ENCODE measurements at regions not wholly inside any gene's neighbourhood (a gene's known extent, or its start where the extent isn't known, plus 50 kb on each side); places are given as distances from the start of the nearest gene placed in this dataset.
"Not testable (repeated sequence)": the region's sequence is repeated elsewhere in the genome, so short reads cannot be mapped to it uniquely, and the experiment has no call there.

DNA sequence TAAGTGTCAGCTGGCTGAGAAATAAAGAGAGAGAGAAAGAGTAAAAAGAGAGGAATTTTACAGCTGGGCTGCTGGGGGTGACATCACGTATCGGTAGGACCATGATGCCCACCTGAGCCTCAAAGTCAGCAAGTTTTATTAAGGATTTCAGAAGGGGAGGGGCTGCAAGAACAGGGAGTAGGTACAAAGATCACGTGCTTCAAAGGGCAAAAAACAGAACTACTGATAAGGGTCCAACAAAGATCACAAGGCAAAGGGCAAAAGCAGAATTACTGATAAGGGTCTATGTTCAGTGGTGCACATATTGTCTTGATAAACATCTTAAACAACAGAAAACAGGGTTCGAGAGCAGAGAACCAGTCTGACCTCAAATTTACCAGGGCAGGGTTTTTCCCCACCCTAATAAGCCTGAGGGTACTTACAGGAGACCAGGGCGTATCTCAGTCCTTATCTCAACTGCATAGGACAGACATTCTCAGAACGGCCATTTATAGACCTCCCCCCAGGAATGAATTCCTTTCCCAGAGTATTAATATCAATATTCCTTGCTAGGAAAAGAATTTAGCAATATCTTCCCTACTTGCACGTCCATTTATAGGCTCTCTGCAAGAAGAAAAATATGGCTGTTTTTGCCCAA, 128.3 kb upstream of the PZP start:
- DNase-seq (ENCODE audit: low spot score), result not testable (repeated sequence)

DNA sequence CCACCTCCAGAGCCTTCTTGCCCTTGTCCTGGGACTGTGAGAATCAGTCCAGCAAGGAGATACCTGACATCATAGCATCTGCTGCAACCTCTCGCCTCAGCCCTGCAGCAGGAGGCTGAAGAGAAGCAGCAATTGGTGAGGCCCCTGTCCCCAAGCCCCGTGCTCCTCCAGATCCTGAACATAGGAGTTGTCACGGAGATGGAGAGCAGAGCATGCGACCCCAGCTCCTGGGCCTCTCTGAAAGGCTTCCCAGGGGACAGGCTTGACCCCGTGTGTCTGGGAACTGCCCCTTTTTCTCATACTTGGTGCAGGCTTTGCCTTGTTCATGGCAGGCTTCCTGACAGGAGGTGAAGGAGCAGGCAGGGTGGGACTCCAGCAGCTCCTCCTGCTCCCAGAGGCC, 127.7 kb upstream of the PZP start:
- DNase-seq (ENCODE audit: low spot score), result no peak

- no peak for DNase-seq (ENCODE audit: low spot score)
Measured at GRCh38 chr12:9334964-9335363, 126.8 kb upstream of the PZP start.

- DNase-seq (ENCODE audit: low spot score), result no peak
Measured at GRCh38 chr12:9334041-9334692, 126.0 kb upstream of the PZP start.

GRCh38 chr12:9333161-9333560, 125.0 kb upstream of the PZP start:
- no peak for DNase-seq (ENCODE audit: low spot score)

DNA sequence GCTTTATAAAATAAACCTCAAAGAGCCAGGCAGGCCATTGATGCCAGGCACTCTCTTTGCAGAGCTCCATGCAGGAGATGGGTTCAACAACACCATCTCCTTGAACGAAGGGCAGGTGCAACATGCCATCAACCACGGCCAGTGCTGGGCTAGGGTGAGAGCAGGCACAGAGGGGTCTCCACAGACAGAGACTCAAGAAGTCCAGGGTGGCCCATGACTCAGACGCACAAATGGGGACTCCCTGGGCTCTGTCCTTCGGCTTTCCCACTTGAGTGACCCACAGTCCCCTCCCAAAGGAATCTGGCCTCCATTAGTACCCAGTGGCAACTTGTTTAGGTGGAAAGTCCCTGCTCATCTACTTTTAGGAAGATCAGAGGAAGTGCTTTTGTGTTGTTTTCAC, 124.4 kb upstream of the PZP start:
- DNase-seq (ENCODE audit: low spot score), result no peak

GRCh38 chr12:9331218-9331626, 123.0 kb upstream of the PZP start:
- DNase-seq (ENCODE audit: low spot score), result no peak

GRCh38 chr12:9329019-9329418, 120.8 kb upstream of the PZP start:
- DNase-seq (ENCODE audit: low spot score), result no peak

DNA sequence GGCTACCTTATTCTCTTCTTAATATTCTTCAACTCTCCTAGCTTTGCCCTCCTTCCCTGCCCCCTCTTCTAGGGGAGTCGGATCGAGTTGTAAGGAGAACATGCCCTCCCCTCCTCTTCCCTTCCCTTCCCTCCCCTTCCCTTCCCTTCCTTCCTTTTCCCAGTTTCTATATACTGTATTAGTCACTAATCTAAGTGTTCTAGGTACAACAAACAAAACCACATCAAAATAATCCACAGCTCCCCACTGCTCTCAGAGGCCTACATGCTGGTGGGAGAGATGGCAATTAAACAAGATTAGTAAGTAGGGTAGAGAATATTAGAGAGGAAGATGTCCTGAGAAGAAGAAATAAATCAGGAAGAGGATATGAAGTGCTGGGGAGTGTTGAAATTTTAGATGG, 119.9 kb upstream of the PZP start:
- DNase-seq (ENCODE audit: low spot score), result no peak

GRCh38 chr12:9327320-9327719, 119.1 kb upstream of the PZP start:
- DNase-seq (ENCODE audit: low spot score), result no peak

- not testable (repeated sequence) for DNase-seq (ENCODE audit: low spot score)
Measured at GRCh38 chr12:9326849-9327248, 118.7 kb upstream of the PZP start.

GRCh38 chr12:9326085-9326484, 117.9 kb upstream of the PZP start:
- DNase-seq (ENCODE audit: low spot score), result no peak

GRCh38 chr12:9325471-9325870, 117.3 kb upstream of the PZP start:
- DNase-seq (ENCODE audit: low spot score), result no peak

DNA sequence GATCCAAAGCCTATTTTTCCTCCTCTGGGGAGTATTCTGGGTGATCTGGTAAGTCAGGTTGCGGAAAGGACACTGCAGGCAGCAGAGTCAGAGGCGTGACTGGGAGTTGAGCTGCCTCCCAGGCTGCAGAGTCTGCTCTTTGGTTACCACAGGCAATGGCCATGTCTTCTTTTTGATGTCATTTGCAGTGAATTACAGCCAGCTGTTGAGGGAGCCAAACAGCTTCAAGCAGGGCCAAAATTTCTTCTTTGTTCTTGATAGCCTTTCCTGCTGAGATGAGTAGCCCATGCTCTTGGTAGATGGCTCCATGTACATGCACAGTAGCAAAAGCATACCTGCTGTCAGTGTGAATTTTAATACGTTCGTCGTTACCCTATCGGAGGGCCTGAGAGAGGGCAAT, 116.6 kb upstream of the PZP start:
- DNase-seq (ENCODE audit: low spot score), result no peak

- DNase-seq (ENCODE audit: low spot score), result no peak
Measured at GRCh38 chr12:9323144-9323681, 115.0 kb upstream of the PZP start.

DNA sequence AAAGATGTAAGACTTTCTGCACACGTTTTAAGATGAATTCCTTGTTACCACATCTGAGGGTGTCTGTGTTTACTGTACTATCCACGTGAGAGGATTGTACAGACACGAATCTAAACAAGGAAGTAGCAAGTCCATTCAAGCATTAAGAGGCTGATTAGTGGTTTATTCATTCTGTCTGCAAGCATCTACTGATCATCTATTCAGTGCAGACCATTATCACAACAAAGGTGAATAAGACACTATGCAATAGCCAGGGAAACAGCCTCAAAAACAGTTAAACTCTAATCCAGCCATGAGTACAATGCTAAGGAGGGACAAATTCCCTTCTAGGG, 111.6 kb upstream of the PZP start:
- DNase-seq (ENCODE audit: low spot score), result no peak

DNA sequence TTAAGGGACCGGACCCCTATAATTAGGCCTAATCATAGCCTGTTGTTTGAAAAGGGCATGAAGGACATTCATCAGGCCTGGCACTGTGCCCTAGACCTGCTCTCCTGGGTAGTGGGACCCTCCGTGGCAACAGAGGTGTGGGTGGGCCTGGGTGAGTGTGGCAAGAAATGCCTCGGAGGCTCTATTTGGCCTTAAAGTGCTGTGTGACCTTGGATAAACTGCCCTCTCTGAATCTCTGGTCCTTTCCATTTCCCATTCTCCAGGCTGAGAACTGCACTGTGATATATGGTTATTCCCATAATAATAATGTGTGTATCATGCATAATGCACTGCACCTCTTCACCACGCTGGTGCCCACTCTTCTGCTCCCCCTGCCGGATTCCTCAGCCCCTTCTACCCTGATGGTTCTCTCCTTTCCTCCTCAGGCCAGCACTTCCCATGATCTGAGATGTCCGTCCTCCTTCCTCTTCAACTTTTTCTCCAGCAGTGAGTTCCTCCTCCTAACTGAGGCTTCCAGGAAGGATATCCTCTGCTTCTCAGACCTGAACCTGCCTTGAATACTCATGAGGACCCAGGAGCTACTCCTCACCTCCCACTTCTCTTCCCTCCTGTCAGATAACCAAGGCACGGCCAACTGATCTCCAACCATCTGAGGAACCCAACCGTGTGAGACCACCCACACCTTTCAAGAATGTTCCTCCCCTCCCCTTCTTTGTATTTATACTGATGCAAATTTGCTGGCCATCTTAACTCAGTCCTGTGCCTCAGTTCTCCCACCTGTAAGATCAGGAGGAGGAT, 111.0 kb upstream of the PZP start:
- DNase-seq (ENCODE audit: low spot score), result no peak

DNA sequence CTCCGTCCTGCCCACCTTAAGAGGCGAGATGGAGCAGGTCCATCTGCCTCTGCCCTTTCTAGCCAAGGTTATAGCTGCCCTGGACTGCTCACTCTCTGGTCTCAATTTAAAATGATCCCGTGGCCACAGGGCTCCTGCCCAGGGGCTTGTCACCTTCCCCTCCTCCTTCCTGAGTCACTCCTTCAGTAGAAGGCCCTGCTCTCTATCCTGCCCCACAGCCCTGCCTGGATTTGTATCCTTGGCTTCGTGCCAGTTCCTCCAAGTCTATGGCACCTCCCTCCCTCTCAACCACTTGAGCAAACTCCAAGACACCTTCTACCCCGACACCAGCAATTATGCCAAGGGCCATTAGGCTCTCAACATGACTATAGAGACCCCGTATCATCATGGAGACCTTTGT, 105.3 kb upstream of the PZP start:
- DNase-seq (ENCODE audit: low spot score), result not testable (repeated sequence)

DNA sequence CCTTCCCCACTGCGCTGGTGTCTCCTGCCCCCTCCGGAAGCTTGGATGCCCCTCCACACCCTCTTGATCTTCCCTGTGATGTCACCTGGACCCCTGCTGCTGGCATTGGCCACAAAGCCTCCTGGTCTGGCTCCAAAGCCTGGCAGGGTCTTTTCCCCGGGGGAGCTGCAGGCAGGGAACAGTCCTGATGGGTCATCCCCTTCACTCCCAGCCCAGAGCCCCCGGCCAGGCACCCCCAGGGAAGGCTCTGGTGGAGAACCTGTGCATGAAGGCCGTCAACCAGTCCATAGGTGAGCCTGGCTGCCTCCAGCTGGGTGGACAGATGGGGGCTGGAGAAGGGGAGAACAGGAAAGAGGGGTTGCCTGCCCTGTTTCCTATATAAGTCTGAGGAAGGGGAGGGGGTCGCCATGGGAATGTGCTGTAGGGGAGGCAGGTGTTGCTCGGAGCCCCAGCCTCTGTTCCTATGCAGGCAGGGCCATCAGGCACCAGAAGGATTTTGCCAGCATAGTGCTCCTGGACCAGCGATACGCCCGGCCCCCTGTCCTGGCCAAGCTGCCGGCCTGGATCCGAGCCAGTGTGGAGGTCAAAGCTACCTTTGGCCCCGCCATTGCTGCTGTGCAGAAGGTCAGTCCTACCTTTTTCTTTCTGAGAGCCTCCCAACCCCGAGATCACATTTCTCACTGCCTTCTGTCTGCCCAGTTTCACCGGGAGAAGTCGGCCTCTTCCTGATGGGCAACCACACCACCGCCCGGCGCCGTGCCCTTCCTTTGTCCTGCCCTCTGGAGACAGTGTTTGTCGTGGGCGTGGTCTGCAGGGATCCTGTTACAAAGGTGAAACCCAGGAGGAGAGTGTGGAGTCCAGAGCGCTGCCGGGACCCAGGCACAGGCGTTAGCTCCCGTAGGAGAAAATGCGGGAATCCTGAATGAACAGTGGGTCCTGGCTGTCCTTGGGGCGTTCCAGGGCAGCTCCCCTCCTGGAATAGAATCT, 104.5 kb upstream of the PZP start:
- not testable (repeated sequence) for DNase-seq (ENCODE audit: low spot score)

DNA sequence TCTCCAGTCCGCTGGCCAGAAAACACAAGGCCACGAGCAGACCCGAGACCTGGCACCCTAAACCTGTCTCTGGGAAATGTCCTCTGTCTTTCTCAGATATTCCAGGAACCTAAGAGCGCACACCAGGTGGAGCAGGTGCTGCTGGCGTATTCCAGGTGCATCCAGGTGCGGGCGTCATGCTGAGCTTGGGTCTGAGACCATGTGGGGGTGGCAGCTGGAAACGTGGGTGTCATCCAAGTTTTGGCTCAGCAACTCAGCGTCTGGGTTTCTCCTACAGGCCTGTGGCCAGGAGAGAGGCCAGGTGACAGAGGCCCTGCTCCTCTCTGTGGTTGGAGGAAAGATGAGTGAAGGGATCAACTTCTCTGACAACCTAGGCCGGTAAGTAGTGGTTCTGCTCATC, 103.3 kb upstream of the PZP start:
- DNase-seq (ENCODE audit: low spot score), result not testable (repeated sequence)

DNA sequence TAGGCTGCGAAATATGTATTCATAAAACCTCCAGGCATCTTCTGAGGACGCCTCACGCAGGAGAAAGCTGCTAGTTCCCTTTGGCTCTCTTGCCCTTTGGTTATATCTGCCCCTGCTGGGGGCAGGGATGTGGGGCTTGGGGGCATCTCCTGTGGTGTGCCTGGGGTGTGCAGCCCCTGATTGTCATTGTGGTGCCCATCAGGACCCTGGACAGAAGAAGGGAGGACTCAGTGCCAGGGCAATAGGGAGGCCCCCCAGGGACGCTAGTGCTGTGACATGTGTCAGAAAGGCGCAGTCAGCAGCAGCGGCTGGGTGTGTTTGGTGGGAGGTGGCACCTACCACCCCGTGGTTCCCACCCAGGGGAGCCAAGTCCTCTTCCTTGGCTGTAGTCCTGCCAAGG, 102.5 kb upstream of the PZP start:
- DNase-seq (ENCODE audit: low spot score), result not testable (repeated sequence)

DNA sequence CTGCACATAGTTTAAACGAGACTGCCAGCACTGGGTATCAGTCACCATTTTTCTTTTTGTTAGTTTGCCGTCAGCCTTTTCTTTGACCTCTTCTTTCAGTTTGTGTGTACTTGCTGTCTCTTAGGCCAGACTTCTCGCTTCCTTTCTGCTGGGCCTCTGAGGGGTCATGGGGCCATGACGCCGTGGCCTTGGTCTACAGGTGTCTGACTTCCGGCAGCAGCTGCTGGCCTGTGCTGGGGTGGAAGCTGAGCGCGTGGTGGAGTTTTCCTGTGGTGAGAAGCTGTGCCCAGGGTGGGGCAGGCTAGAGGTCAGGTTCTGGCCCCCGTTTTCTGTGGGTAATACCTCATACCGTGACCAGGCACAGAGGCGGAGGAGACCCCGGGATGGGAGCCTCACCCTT, 101.6 kb upstream of the PZP start:
- not testable (repeated sequence) for DNase-seq (ENCODE audit: low spot score)

Measured in A172 (cell line).